GM12878 (cell line): ENCODE measurements at regions not wholly inside any gene's neighbourhood (a gene's known extent, or its start where the extent isn't known, plus 50 kb on each side); places are given as distances from the start of the nearest gene placed in this dataset.

Experiments used
- ATAC-seq: fragments of 200-7000 bp; cut with Tn5 transposase; 3 replicates; pipeline ENCODE4 v1.9.1; 2020; ENCODE audit warnings: mild to moderate bottlenecking, moderate library complexity
- BruUV-seq: library from RNA; stranded (reverse); fragments of 400-500 nt; replicated peaks from 2 replicates; lab custom pipeline; 2021; lab: Mats Ljungman, UMichigan
- CTCF ChIA-PET: fragments of 300-600 bp; sonication (Branson Sonifier 250); formaldehyde crosslinking; extraction: SDS; loops from one replicate; lab custom pipeline; 2021; ENCODE audit warnings: inconsistent platforms; lab: Yijun Ruan, JAX
- POLR2A ChIA-PET: fragments of 350-600 bp; formaldehyde crosslinking; extraction: SDS; loops from one replicate; lab custom pipeline; 2021; ENCODE audit warnings: inconsistent platforms; lab: Charles Lee
- RAD21 ChIA-PET: fragments of 300-600 bp; sonication (Branson Sonifier 250); formaldehyde crosslinking; loops from one replicate; lab custom pipeline; 2023; ENCODE audit warnings: antibody characterized with exemption; ENCODE audit not compliant: unreplicated experiment; lab: Charles Lee
- SMC1A ChIA-PET: fragments of 300-600 bp; sonication (Branson Sonifier 250); formaldehyde crosslinking; loops from one replicate; lab custom pipeline; 2023; ENCODE audit not compliant: unreplicated experiment, uncharacterized antibody; lab: Charles Lee
- DNase-seq: peaks from one replicate; pipeline ENCODE4 v3.0.0-alpha.2; 2011; ENCODE audit warnings: low read depth, low spot score
- FAIRE-seq: peaks from 3 replicates; lab custom pipeline; 2011; peaks lifted over from hg19 to GRCh38; lab: Jason Lieb, UNC
- H2AFZ ChIP-seq: 2 replicates; pipeline ENCODE4 v1.6.0; 2011; ENCODE audit warnings: low read depth, low read length, control low read depth; ENCODE audit not compliant: control insufficient read depth
- H3K27ac ChIP-seq: 2 replicates; pipeline ENCODE4 v1.5.1; 2011; ENCODE audit warnings: control low read depth; ENCODE audit not compliant: control insufficient read depth, insufficient read depth
- H3K27me3 ChIP-seq, 2 experiments: replicated peaks in 1 of 2; 2 replicates each; pipeline versions ENCODE4 v1.6.0 to v1.6.1; 2011; ENCODE audit warnings: low read length in 1 of 2; ENCODE audit not compliant: control insufficient read depth in 2 of 2, insufficient read depth in 2 of 2
- H3K36me3 ChIP-seq, 2 experiments: 2 replicates each; pipeline ENCODE4 v1.5.1; 2011; ENCODE audit warnings: low read length in 1 of 2; ENCODE audit not compliant: control insufficient read depth in 2 of 2, insufficient read depth in 2 of 2
- H3K4me1 ChIP-seq: 2 replicates; pipeline ENCODE4 v1.6.1; 2011; ENCODE audit warnings: mild to moderate bottlenecking, low read length, moderate library complexity, mixed read lengths; ENCODE audit not compliant: control insufficient read depth, insufficient read depth
- H3K4me2 ChIP-seq: 2 replicates; pipeline ENCODE4 v1.6.0; 2011; ENCODE audit warnings: control low read depth; ENCODE audit not compliant: control insufficient read depth, insufficient read depth
- H3K4me3 ChIP-seq: fragments of 200-600 bp; sonication (generic); 2 replicates; pipeline ENCODE4 v1.5.1; 2016
- H3K79me2 ChIP-seq: 2 replicates; pipeline ENCODE4 v1.6.0; 2011; ENCODE audit warnings: low read length; ENCODE audit not compliant: control insufficient read depth, insufficient read depth
- H3K9ac ChIP-seq: 2 replicates; pipeline ENCODE4 v1.8.0; 2011; ENCODE audit warnings: low read length, control low read depth, mixed read lengths; ENCODE audit not compliant: control insufficient read depth, insufficient read depth
- H3K9me3 ChIP-seq: replicated peaks from 3 replicates; pipeline ENCODE4 v1.5.1; 2011; ENCODE audit warnings: mild to moderate bottlenecking, low read length; ENCODE audit not compliant: control insufficient read depth, insufficient read depth
- H4K20me1 ChIP-seq: 2 replicates; pipeline ENCODE4 v1.6.0; 2011; ENCODE audit not compliant: control insufficient read depth, insufficient read depth
- BCL11A ChIP-seq: IDR thresholded peaks from 2 replicates; pipeline ENCODE4 v1.6.1; 2011; ENCODE audit warnings: low read depth, low read length
- ETV6 ChIP-seq, 2 experiments: fragments of 450-650 bp in 1 of 2; IDR thresholded peaks in 1 of 2; conservative IDR thresholded peaks in 1 of 2; 2 replicates each; pipeline ENCODE4 v1.6.1; 2014; ENCODE audit warnings: antibody characterized with exemption in 1 of 2, borderline replicate concordance in 1 of 2, low read depth in 1 of 2, mild to moderate bottlenecking in 1 of 2, moderate library complexity in 1 of 2
- LARP7 ChIP-seq: fragments of 450-650 bp; IDR thresholded peaks from 2 replicates; pipeline ENCODE4 v1.6.1; 2017; ENCODE audit warnings: mild to moderate bottlenecking
- MAX ChIP-seq: IDR thresholded peaks from 2 replicates; pipeline ENCODE4 v1.6.1; 2012; ENCODE audit warnings: low read depth, low read length, improper control_type of control experiment
- NFYA ChIP-seq: IDR thresholded peaks from 2 replicates; pipeline ENCODE4 v1.6.1; 2011; ENCODE audit warnings: low read depth, mild to moderate bottlenecking, low read length, improper control_type of control experiment, borderline replicate concordance
- POLR2AphosphoS5 ChIP-seq: IDR thresholded peaks from 2 replicates; pipeline ENCODE4 v1.6.1; 2011; ENCODE audit warnings: mild to moderate bottlenecking, low read length, inconsistent platforms
- SIX5 ChIP-seq: IDR thresholded peaks from 2 replicates; pipeline ENCODE4 v1.6.1; 2011; ENCODE audit warnings: mild to moderate bottlenecking, low read depth, low read length, moderate library complexity; ENCODE audit not compliant: severe bottlenecking
- SRF ChIP-seq, 2 experiments: IDR thresholded peaks; 2 replicates each; pipeline ENCODE4 v1.6.1; 2011; ENCODE audit warnings: low read depth in 2 of 2, low read length in 2 of 2, mild to moderate bottlenecking in 1 of 2, moderate library complexity in 1 of 2
- TCF12 ChIP-seq: IDR thresholded peaks from 2 replicates; pipeline ENCODE4 v1.6.1; 2011; ENCODE audit warnings: low read depth, mild to moderate bottlenecking, low read length
- TCF7 ChIP-seq: IDR thresholded peaks from 2 replicates; pipeline ENCODE4 v1.6.1; 2014; ENCODE audit warnings: antibody characterized with exemption, borderline replicate concordance
- YBX1 ChIP-seq: fragments of 450-650 bp; IDR thresholded peaks from 2 replicates; pipeline ENCODE4 v1.6.1; 2016; ENCODE audit warnings: antibody characterized with exemption
- ZNF207 ChIP-seq: fragments of 450-650 bp; IDR thresholded peaks from 2 replicates; pipeline ENCODE4 v1.6.1; 2014; ENCODE audit warnings: antibody characterized with exemption, mild to moderate bottlenecking, borderline replicate concordance
- ZSCAN29 ChIP-seq: fragments of 450-650 bp; IDR thresholded peaks from 2 replicates; pipeline ENCODE4 v1.6.1; 2017; ENCODE audit warnings: mild to moderate bottlenecking, moderate library complexity
- ZZZ3 ChIP-seq: IDR thresholded peaks from 2 replicates; pipeline ENCODE4 v1.6.1; 2011; ENCODE audit warnings: low read depth; ENCODE audit not compliant: control insufficient read depth, insufficient read length
- WGBS: methylation state at CpG from one replicate; pipeline ENCODE4 v1.1.6; 2016; ENCODE audit warnings: low lambda C conversion rate; ENCODE audit not compliant: insufficient replicate concordance, insufficient coverage; ENCODE audit errors: missing lambda C conversion rate; 5-methylcytosine and 5-hydroxymethylcytosine counted together
- in situ Hi-C: fragments of 300-500 bp; cut with MboI; formaldehyde crosslinking; loops from 9 replicates; pipeline ENCODE4 v1.14.3; 2018; ENCODE audit warnings: mixed read lengths
- intact Hi-C: fragments of 100-400 bp; cut with micrococcal nuclease; formaldehyde crosslinking; loops from one replicate; pipeline ENCODE4 v1.14.2; 2022; ENCODE audit not compliant: unreplicated experiment

GRCh38 chr7:142528608-142529408, 220.5 kb upstream of the PRSS1 start (continued):
- TF ChIP-seq ZZZ3 (no peak), ZNF207 (no peak), SRF (IDR thresholded peaks at IDR 0.05; ENCODE audit: low read depth in 2 of 2, low read length in 2 of 2) (no peak), BCL11A (no peak), ETV6 (conservative IDR thresholded peaks at IDR 0.05 in 1 of 2, IDR thresholded peaks at IDR 0.05 in 1 of 2; ENCODE audit: borderline replicate concordance in 1 of 2, low read depth in 1 of 2) (no peak), ZSCAN29 (no peak), TCF12 (no peak), POLR2AphosphoS5 (no peak), SIX5 (no peak), TCF7 (no peak), MAX (no peak)

- Histone ChIP-seq H3K9me3 (no peaks in the 10 kb centered on the region), H3K4me1 (no peaks in the 10 kb centered on the region), H3K9ac (no peak overlapping the region), H3K36me3 (no peaks in the 10 kb centered on the region), H3K4me2 (no peak overlapping the region), H3K27ac (no peak overlapping the region), H3K79me2 (no peaks in the 10 kb centered on the region), H2AFZ (no peak overlapping the region), H4K20me1 (no peaks in the 10 kb centered on the region; the same call in 1 of the 2 replicates), H3K27me3 (no peaks in the 10 kb centered on the region; a peak in 3 of 4 replicates), H3K4me3 (no peak overlapping the region)
- DNase-seq (no peak), FAIRE-seq (no peak), ATAC-seq (no peak)
- CTCF ChIA-PET, result interaction anchor here (0.6 to 6.4 kb wide), 7 partner anchors 8 to 64 kb away, joined by 3 to 41 read pairs (median 4); no protein-coding TSS in a partner anchor
- SMC1A ChIA-PET, result interaction anchor here (1.2 to 1.5 kb wide), 3 partner anchors 12 to 26 kb away, joined by 3 to 8 read pairs (median 3); no protein-coding TSS in a partner anchor
- in situ Hi-C loops, result no loop called here
- RAD21 ChIA-PET, result no interaction called here
- 23% methylated on average over 9 of the region's 9 CpGs for WGBS
- TF ChIP-seq NFYA (no peak), LARP7 (no peak), YBX1 (no peak)
- intact Hi-C loops, result no loop called here
- BruUV-seq, result no TSS peak
- POLR2A ChIA-PET, result no interaction called here
Observed at GRCh38 chr7:142523821-142524460, 225.3 kb upstream of the PRSS1 start.
